ENCODE measurements at regions not wholly inside any gene's neighbourhood (a gene's known extent, or its start where the extent isn't known, plus 50 kb on each side); places are given as distances from the start of the nearest gene placed in this dataset.

DNA sequence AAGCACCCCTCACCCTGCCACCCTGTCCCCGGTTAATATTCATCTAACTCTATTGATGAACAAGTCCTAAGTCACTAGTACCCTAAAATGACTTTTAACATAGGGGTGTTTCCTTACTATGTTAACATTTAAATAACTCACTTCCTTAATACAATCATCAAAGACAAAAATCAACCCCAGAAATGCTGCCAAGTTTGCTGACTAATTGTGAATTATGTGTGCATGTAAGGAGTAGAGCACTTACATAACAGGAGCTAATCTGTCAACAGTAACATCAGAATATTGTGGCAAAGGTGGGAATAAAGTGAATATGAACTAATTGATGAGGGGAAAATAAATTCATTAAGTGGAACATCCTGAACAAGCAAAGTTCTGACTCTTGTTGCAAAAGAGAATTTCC, 81.4 kb upstream of the ERBB4 start:
- no peak for DNase-seq (ENCODE audit: low read depth)

DNA sequence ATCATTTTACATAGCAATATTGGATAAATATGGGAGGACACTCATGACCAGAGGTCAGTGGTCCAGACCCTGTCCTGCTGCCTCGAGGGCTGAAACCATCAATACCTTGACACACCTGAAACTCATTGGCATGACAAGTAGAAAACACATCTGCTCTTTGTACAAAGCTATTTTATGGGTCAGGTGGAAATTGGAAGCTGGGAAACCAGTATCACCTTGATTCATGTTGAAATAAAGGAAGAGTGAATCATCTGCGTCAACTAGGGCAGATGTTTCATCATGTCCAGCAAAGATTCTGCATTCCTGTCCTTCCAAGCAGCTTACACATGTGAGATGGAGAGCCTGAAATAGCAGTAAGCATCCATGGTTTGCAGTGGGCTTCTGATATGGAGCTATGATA, 80.0 kb upstream of the ERBB4 start:
- no peak for DNase-seq (ENCODE audit: low read depth)

DNA sequence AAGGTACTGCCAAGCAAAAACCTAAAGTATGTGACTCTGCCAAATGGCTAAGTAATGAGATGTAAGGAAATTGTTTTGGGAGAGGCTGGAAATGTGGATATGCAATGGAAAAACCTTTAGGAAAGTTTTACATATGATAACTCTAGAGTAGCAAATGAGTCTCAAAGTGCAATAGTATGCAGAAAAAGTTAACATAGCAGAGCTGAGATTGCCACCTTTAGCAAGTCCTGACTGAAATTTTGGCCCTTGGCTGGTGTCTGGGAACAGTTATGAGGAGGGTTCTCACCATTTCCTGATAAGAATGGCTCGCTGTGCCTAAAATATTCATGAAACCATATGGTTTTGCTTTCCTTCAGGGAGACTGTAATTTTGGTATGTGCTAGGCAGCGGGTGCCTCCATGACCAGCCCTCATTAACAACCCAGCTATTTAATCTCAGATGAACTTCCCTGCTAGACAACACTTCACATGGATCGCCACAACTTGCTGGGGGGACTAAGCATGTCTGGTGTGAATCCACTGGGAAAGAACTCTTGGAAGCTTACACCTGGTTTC, 72.3 kb upstream of the ERBB4 start:
- DNase-seq (ENCODE audit: low read depth): no peak

DNA sequence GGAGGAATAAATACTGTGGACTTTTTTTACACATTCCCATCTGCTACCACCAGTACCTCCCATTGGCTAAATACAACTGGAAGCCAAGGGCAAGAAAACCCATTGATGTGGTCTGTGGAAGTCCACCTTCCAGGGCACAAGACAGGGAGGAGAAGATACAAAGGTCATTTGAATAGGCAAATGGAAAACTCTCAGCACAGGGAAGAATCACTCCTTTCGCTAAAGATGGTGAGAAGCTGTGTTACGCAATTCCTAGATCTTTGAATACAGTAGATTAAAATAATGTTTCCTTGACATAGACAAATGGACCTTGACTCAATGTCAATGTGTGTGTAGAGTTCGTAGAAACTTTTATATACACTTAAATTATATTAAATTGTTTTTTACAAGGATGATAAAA, 70.9 kb upstream of the ERBB4 start:
- DNase-seq (ENCODE audit: low read depth): no peak

DNA sequence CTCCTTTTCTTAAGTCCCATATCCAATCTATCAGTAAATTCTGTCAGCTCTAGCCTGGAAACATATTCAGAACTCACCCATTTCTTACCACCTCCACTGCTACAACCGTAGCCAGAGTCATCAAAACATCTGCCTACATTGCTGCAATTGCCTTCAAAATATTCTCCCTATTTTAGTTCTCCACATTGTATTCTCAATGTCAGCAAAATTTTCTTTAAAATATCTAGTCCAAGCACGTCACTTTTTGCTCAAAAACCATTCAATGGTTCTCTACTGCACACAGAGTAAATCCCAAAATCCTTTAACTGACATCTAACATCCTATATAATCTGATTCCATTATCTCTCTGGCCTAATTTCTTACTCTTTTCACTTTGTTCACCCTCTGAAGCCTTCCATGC, 68.5 kb upstream of the ERBB4 start:
- no peak for DNase-seq (ENCODE audit: low read depth)

DNA sequence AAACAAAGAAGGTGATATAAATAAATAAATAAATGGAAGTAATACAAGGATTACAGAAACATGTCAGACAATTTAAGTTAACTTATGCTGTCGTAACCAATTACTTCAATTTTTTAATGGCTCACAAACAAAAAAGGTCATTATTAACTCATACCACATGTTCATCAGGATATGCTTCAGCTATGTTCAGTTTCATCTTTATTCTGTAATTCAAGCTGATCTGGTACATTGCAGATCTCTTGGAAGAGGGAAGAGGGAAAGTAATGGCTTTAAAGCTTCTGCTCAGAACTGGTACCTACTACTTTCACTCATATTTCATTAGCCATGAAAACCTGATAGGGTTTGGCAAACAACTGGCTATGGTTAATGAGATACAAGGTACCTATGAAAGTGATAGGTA, 67.6 kb upstream of the ERBB4 start:
- no peak for DNase-seq (ENCODE audit: low read depth)

DNA sequence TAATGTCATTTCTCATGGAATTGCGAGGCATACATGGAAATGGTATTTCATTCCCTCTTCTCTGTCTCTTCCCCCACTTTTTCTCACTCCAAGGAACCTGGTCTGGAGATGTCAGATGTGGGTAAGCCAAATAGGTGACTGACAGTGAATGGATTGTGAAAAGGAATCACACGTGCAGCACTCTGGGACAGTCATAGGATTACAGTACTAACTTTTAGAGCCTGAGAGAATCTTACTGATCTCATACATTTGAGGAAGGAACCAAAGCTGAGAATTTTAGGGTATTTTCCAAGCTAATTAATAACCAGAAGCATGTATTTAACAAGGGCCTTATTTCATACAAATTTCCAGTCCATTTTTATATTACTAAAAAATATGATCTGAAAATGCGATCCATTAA, 58.1 kb upstream of the ERBB4 start:
- no peak for DNase-seq (ENCODE audit: low read depth)

DNA sequence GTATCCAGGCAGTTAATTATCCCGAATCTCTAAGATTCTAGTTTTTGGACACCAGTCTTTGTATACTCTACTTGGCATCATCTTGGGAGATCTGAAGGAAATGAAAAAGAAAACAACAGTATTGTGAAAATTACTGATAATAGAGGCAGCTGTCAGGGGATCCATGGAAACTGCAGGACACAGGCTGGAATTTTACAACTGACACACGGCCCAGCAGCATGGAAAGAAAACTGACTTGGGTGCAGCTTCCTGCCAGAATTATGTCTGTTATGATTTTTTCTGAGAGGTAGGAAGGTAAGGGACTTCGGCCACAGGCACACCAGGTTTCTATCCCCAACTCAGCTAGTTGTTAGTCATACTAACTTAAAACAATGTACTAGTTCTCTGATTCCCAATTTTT, 57.7 kb upstream of the ERBB4 start:
- DNase-seq (ENCODE audit: low read depth): no peak

DNA sequence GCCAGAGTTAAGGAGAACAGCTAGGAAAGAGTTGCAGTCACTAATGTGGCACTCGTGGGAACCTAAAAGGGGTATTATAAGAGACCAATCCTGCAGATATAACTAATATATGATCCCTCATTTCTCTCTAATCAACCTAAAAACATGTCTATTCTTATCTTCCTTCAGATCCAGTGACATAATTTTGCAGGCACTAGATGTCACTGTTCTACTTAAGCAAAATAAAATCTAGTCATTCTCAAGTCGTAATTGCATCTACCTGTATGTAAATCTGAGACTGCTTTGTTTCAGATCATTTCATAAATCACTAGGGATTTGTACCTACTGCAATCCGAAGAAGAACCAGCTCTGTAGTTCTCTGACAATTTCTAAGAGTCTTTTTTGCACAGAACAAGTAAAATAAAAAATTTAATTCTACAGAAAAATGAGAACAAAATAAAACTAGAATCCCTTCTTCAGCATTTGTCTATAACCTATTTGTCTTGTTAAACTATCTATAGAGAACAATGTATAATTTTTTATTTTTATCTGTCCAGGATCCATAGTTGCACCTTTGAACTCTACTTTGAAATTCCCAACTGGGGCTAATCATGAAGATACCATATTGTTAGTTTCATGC, 56.5 kb upstream of the ERBB4 start:
- peak; percentile 26 for DNase-seq (ENCODE audit: low read depth)

DNA sequence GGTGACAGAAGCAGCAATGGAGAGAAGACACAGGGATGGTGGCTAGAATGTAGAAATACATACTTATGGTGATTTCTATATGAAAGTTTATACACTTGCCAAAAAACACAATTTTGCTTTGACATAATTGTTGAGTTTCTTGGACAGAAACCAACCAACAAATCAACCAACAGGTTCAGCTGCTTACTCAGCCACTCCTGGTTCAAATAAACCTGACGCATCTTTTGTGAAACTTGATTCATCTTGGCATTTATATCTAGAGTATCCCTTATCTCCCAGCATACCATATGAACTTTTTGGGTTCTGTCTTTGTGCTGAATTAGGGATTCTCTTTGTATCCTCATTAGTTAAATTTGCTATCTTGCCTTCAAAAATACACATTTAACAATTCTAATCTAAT, 54.1 kb upstream of the ERBB4 start:
- DNase-seq (ENCODE audit: low read depth): no peak

Data from RPMI7951 (cell line).